ENCODE measurements at regions not wholly inside any gene's neighbourhood (a gene's known extent, or its start where the extent isn't known, plus 50 kb on each side); places are given as distances from the start of the nearest gene placed in this dataset.

- Mint-ChIP-seq H3K9me3 (no peaks in the 10 kb centered on the region), H3K4me3 (no peak overlapping the region), H3K27me3 (no peaks in the 10 kb centered on the region), H3K36me3 (ENCODE audit: low read depth) (no peaks in the 10 kb centered on the region), H3K27ac (no peak overlapping the region), H3K4me1 (ENCODE audit: low read depth) (peaks cover 53% of the 10 kb centered on the region)
- CTCF ChIA-PET = interaction anchor here (0.7 to 0.9 kb wide), 2 partner anchors 15 to 1064 kb away, joined by 3 read pairs; partner anchors contain the start of gene SIRT5
- POLR2A ChIA-PET = interaction anchor here (0.5 to 1.1 kb wide), 4 partner anchors 12 to 806 kb away, joined by 3 to 4 read pairs (median 3); no protein-coding TSS in a partner anchor
- no peak for DNase-seq
- TF ChIP-seq CTCF (IDR thresholded peaks at IDR 0.05) = no peak
- intact Hi-C loops (cut with micrococcal nuclease) = no loop called here
- no peak for ATAC-seq
Observed at GRCh38 chr6:14638906-14639761, 521.6 kb downstream of the CD83 start.

GRCh38 chr6:14639983-14640599 is 522.5 kb downstream of the CD83 start:
- H3K27me3 Mint-ChIP-seq = no peaks in the 10 kb centered on the region
- CTCF ChIA-PET = interaction anchor here (0.9 kb wide), 1 partner anchor 1065 kb away, joined by 3 read pairs; the partner anchor contains the start of gene SIRT5
- TF ChIP-seq CTCF (IDR thresholded peaks at IDR 0.05) = no peak
- POLR2A ChIA-PET = interaction anchor here (0.9 kb wide), 1 partner anchor 14 kb away, joined by 3 read pairs; no protein-coding TSS in a partner anchor
- peaks cover 44% of the 10 kb centered on the region for H3K4me1 Mint-ChIP-seq (ENCODE audit: low read depth)
- no peaks in the 10 kb centered on the region for H3K36me3 Mint-ChIP-seq (ENCODE audit: low read depth)
- intact Hi-C loops (cut with micrococcal nuclease) = no loop called here
- DNase-seq (no peak), ATAC-seq (no peak)
- no peak overlapping the region for H3K27ac Mint-ChIP-seq
- no peaks in the 10 kb centered on the region for H3K9me3 Mint-ChIP-seq
- H3K4me3 Mint-ChIP-seq = no peak overlapping the region

GRCh38 chr6:14640631-14641030 is 523.1 kb downstream of the CD83 start:
- H3K36me3 Mint-ChIP-seq (ENCODE audit: low read depth) = no peaks in the 10 kb centered on the region
- H3K27ac Mint-ChIP-seq = no peak overlapping the region
- ChIA-PET CTCF (no interaction called here), POLR2A (no interaction called here)
- H3K4me3 Mint-ChIP-seq = no peak overlapping the region
- intact Hi-C loops (cut with micrococcal nuclease) = no loop called here
- ATAC-seq (no peak), DNase-seq (no peak)
- H3K4me1 Mint-ChIP-seq (ENCODE audit: low read depth) = peaks cover 38% of the 10 kb centered on the region
- no peak for TF ChIP-seq CTCF (IDR thresholded peaks at IDR 0.05)
- no peaks in the 10 kb centered on the region for H3K9me3 Mint-ChIP-seq
- no peaks in the 10 kb centered on the region for H3K27me3 Mint-ChIP-seq

- ATAC-seq = no peak
- H3K9me3 Mint-ChIP-seq = no peaks in the 10 kb centered on the region
- DNase-seq = no peak
- H3K27me3 Mint-ChIP-seq = no peaks in the 10 kb centered on the region
- no peak for TF ChIP-seq CTCF (IDR thresholded peaks at IDR 0.05)
- H3K36me3 Mint-ChIP-seq (ENCODE audit: low read depth) = no peaks in the 10 kb centered on the region
- CTCF ChIA-PET = no interaction called here
- peaks cover 29% of the 10 kb centered on the region for H3K4me1 Mint-ChIP-seq (ENCODE audit: low read depth)
- no peak overlapping the region for H3K4me3 Mint-ChIP-seq
- POLR2A ChIA-PET = no interaction called here
- no peak overlapping the region for H3K27ac Mint-ChIP-seq
- intact Hi-C loops (cut with micrococcal nuclease) = no loop called here
Observed at GRCh38 chr6:14641423-14642135, 524.0 kb downstream of the CD83 start.
